Stimulated activated CD4-positive, alpha-beta T cell treated with anti-CD3 and anti-CD28 coated beads, TNF-alpha, amount 100 ng/mL, for 48 hours (primary cell): ENCODE measurements at regions not wholly inside any gene's neighbourhood (a gene's known extent, or its start where the extent isn't known, plus 50 kb on each side); places are given as distances from the start of the nearest gene placed in this dataset.

Experiments used
- DNase-seq, 3 donors: peaks; one replicate each; pipeline ENCODE4 v3.0.0-alpha.2; 2020; ENCODE audit warnings: low read depth in 3 of 3

GRCh38 chr7:16978358-16979244 is 96.8 kb upstream of the AGR3 start:
- DNase-seq = no peak

GRCh38 chr7:16980539-16980938 is 98.8 kb upstream of the AGR3 start:
- no peak for DNase-seq

- DNase-seq = no peak
These were observed 101.0 kb upstream of the AGR3 start for GRCh38 chr7:16982640-16983350.

- no peak for DNase-seq
These were observed 102.6 kb upstream of the AGR3 start for GRCh38 chr7:16984375-16984774.

GRCh38 chr7:16985621-16986020 is 103.8 kb upstream of the AGR3 start:
- no peak for DNase-seq

- DNase-seq = no peak
These were observed 105.0 kb upstream of the AGR3 start for GRCh38 chr7:16986755-16987154.

- no peak for DNase-seq
These were observed 108.1 kb upstream of the AGR3 start for GRCh38 chr7:16989811-16990413.

- no peak for DNase-seq
These were observed 109.8 kb upstream of the AGR3 start for GRCh38 chr7:16991551-16991950.

- DNase-seq = no peak
These were observed 111.8 kb upstream of the AGR3 start for GRCh38 chr7:16993543-16993942.

GRCh38 chr7:16998481-16999051 is 116.8 kb upstream of the AGR3 start:
- DNase-seq = no peak

GRCh38 chr7:16999541-17000267 is 117.9 kb upstream of the AGR3 start:
- DNase-seq = no peak

GRCh38 chr7:17005271-17005670 is 123.5 kb upstream of the AGR3 start:
- no peak for DNase-seq

GRCh38 chr7:17007841-17008240 is 126.1 kb upstream of the AGR3 start:
- DNase-seq = no peak

GRCh38 chr7:17009007-17009719 is 127.4 kb upstream of the AGR3 start:
- DNase-seq = no peak

GRCh38 chr7:17009933-17010332 is 128.2 kb upstream of the AGR3 start:
- DNase-seq = no peak

- DNase-seq = no peak
These were observed 129.0 kb upstream of the AGR3 start for GRCh38 chr7:17010637-17011300.

GRCh38 chr7:17013204-17013603 is 131.4 kb upstream of the AGR3 start:
- DNase-seq = no peak

GRCh38 chr7:17014686-17015085 is 132.9 kb upstream of the AGR3 start:
- no peak for DNase-seq

- DNase-seq = no peak
These were observed 133.8 kb upstream of the AGR3 start for GRCh38 chr7:17015598-17016031.

GRCh38 chr7:17016402-17017010 is 134.7 kb upstream of the AGR3 start:
- no peak for DNase-seq
